ENCODE measurements at regions not wholly inside any gene's neighbourhood (a gene's known extent, or its start where the extent isn't known, plus 50 kb on each side); places are given as distances from the start of the nearest gene placed in this dataset.

DNA sequence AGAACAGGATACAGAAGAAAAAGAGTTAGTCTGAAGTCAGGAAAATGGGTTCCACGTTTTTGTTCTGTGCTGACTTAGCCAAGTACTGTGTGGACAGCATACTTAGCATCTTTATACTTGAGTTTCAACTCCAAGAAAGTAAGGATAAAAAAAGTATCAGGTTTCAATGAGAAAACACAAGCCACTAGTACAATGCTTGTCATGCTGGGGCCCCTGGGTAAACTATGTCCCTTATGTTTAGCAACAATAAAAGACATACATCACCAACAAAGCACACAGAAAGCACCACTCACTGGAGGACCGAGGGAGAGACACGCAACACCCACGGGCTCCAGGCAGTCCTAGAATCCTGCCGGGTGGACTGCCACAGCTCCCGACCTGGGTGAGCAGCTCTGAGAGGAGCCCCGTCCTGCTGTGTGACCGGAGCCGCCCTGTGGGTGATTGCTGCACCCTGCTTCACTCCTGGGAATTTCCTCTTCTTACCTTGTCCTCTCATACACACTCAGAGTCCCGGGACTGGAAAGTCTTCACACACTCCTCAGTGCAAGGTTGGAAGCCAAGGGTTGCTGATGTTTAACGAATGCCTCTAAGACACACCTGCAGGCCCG, 890.5 kb downstream of the BRD1 start:
- no peak for ATAC-seq (ENCODE audit: insufficient number of reproducible peaks, low FRiP score, low read depth)
- DNase-seq (ENCODE audit: low spot score) = no peak
- Histone ChIP-seq H3K4me1 (ENCODE audit: control insufficient read depth in 1 of 2, low read depth in 2 of 2) (no peaks in the 10 kb centered on the region), H3K4me3 (no peak overlapping the region), H3K27ac (no peak overlapping the region), H3K27me3 (replicated peaks; ENCODE audit: insufficient read depth) (no peaks in the 10 kb centered on the region), H3K36me3 (no peaks in the 10 kb centered on the region), H3K9me3 (no peaks in the 10 kb centered on the region)
- TF ChIP-seq CTCF (IDR thresholded peaks at IDR 0.05) = no peak

GRCh38 chr22:48936391-48936790, 891.3 kb downstream of the BRD1 start:
- DNase-seq (ENCODE audit: low spot score) (no peak), ATAC-seq (ENCODE audit: insufficient number of reproducible peaks, low FRiP score, low read depth) (no peak)
- no peaks in the 10 kb centered on the region for H3K9me3 ChIP-seq
- no peaks in the 10 kb centered on the region for H3K27me3 ChIP-seq (replicated peaks; ENCODE audit: insufficient read depth)
- no peaks in the 10 kb centered on the region for H3K36me3 ChIP-seq
- TF ChIP-seq CTCF (IDR thresholded peaks at IDR 0.05) = no peak
- H3K27ac ChIP-seq = no peak overlapping the region
- H3K4me1 ChIP-seq (ENCODE audit: control insufficient read depth in 1 of 2, low read depth in 2 of 2) = no peaks in the 10 kb centered on the region
- no peak overlapping the region for H3K4me3 ChIP-seq

- TF ChIP-seq CTCF (IDR thresholded peaks at IDR 0.05) = no peak
- no peak overlapping the region for H3K27ac ChIP-seq
- H3K36me3 ChIP-seq = no peaks in the 10 kb centered on the region
- H3K4me1 ChIP-seq (ENCODE audit: control insufficient read depth in 1 of 2, low read depth in 2 of 2) = no peaks in the 10 kb centered on the region
- no peak overlapping the region for H3K4me3 ChIP-seq
- no peaks in the 10 kb centered on the region for H3K9me3 ChIP-seq
- DNase-seq (ENCODE audit: low spot score) (no peak), ATAC-seq (ENCODE audit: insufficient number of reproducible peaks, low FRiP score, low read depth) (no peak)
- H3K27me3 ChIP-seq (replicated peaks; ENCODE audit: insufficient read depth) = no peaks in the 10 kb centered on the region
Observed at GRCh38 chr22:48934446-48934845, 893.2 kb downstream of the BRD1 start.

GRCh38 chr22:48931452-48931851, 896.2 kb downstream of the BRD1 start:
- Histone ChIP-seq H3K36me3 (no peaks in the 10 kb centered on the region), H3K9me3 (no peaks in the 10 kb centered on the region), H3K4me3 (no peak overlapping the region), H3K27me3 (replicated peaks; ENCODE audit: insufficient read depth) (no peaks in the 10 kb centered on the region), H3K4me1 (ENCODE audit: control insufficient read depth in 1 of 2, low read depth in 2 of 2) (no peaks in the 10 kb centered on the region), H3K27ac (no peak overlapping the region)
- no peak for DNase-seq (ENCODE audit: low spot score)
- no peak for ATAC-seq (ENCODE audit: insufficient number of reproducible peaks, low FRiP score, low read depth)
- TF ChIP-seq CTCF (IDR thresholded peaks at IDR 0.05) = no peak

- DNase-seq (ENCODE audit: low spot score) (no peak), ATAC-seq (ENCODE audit: insufficient number of reproducible peaks, low FRiP score, low read depth) (no peak)
- no peaks in the 10 kb centered on the region for H3K9me3 ChIP-seq
- no peaks in the 10 kb centered on the region for H3K36me3 ChIP-seq
- no peak for TF ChIP-seq CTCF (IDR thresholded peaks at IDR 0.05)
- no peak overlapping the region for H3K4me3 ChIP-seq
- no peaks in the 10 kb centered on the region for H3K4me1 ChIP-seq (ENCODE audit: control insufficient read depth in 1 of 2, low read depth in 2 of 2)
- H3K27ac ChIP-seq = no peak overlapping the region
- H3K27me3 ChIP-seq (replicated peaks; ENCODE audit: insufficient read depth) = no peaks in the 10 kb centered on the region
Observed at GRCh38 chr22:48929276-48929790, 898.3 kb downstream of the BRD1 start.
